K562 (cell line): ENCODE measurements at regions not wholly inside any gene's neighbourhood (a gene's known extent, or its start where the extent isn't known, plus 50 kb on each side); places are given as distances from the start of the nearest gene placed in this dataset.

Experiments used
- ATAC-seq: fragments of 200-7000 bp; cut with Tn5 transposase; 3 replicates; pipeline ENCODE4 v1.9.1; 2020; ENCODE audit warnings: moderate library complexity
- BruUV-seq: library from RNA; stranded (reverse); fragments of 400-500 nt; replicated peaks from 2 replicates; lab custom pipeline; 2021; lab: Mats Ljungman, UMichigan
- CTCF ChIA-PET: fragments of 300-600 bp; formaldehyde crosslinking; extraction: SDS; loops from one replicate; lab custom pipeline; 2021; ENCODE audit warnings: low intra/inter-chr PET ratio; lab: Yijun Ruan, JAX
- POLR2A ChIA-PET: fragments of 300-600, 350-650 bp; sonication (Branson Sonifier 250); formaldehyde crosslinking; extraction: SDS; loops from one replicate; lab custom pipeline; 2021; ENCODE audit warnings: antibody characterized with exemption, inconsistent platforms; lab: Yijun Ruan, JAX
- DNase-seq, 4 experiments: peaks; one replicate each; pipeline versions ENCODE4 v3.0.0 to v3.0.0-alpha.2; 2011 to 2018; ENCODE audit warnings: low spot score in 3 of 4, mixed read lengths in 3 of 4; ENCODE audit errors: extremely low read depth in 1 of 4
- FAIRE-seq: peaks from 2 replicates; lab custom pipeline; 2011; peaks lifted over from hg19 to GRCh38; lab: Jason Lieb, UNC
- H2AFZ ChIP-seq: 2 replicates; pipeline ENCODE4 v1.6.0; 2011; ENCODE audit warnings: low read depth, low read length, control low read depth, inconsistent platforms
- H3K27ac ChIP-seq: fragments of 200-600 bp; 3 replicates; pipeline ENCODE4 v1.8.0; 2011; ENCODE audit warnings: low read depth, mild to moderate bottlenecking, control low read depth, inconsistent platforms, low read length, moderate library complexity, mixed read lengths; ENCODE audit errors: extremely low read depth
- H3K27me3 ChIP-seq, 2 experiments: fragments of 300-600 bp in 1 of 2; 2 replicates in 1 of 2; 3 replicates in 1 of 2; pipeline versions ENCODE4 v1.6.0 to v1.8.0; 2011; ENCODE audit warnings: inconsistent platforms in 2 of 2, low read length in 2 of 2, mild to moderate bottlenecking in 1 of 2, mixed read lengths in 1 of 2, moderate library complexity in 1 of 2; ENCODE audit not compliant: control insufficient read depth in 2 of 2, insufficient read depth in 2 of 2
- H3K36me3 ChIP-seq: fragments of 300-600 bp; 3 replicates; pipeline ENCODE4 v1.8.0; 2011; ENCODE audit warnings: mild to moderate bottlenecking, low read length, inconsistent platforms; ENCODE audit not compliant: control insufficient read depth, insufficient read depth
- H3K4me1 ChIP-seq, 2 experiments: fragments of 200-600 bp in 1 of 2; replicated peaks in 1 of 2; 2 replicates in 1 of 2; 3 replicates in 1 of 2; pipeline versions ENCODE4 v1.5.1 to v1.8.0; 2011; ENCODE audit warnings: inconsistent platforms in 2 of 2, low read length in 2 of 2, mild to moderate bottlenecking in 1 of 2, mixed read lengths in 1 of 2, moderate library complexity in 1 of 2; ENCODE audit not compliant: control insufficient read depth in 2 of 2, insufficient read depth in 2 of 2
- H3K4me2 ChIP-seq: 2 replicates; pipeline ENCODE4 v1.6.1; 2011; ENCODE audit warnings: low read length, control low read depth, inconsistent platforms, mixed read lengths; ENCODE audit not compliant: insufficient read depth
- H3K4me3 ChIP-seq: fragments of 200-600 bp; sonication (generic), shearing (Covaris generic); 2 replicates; pipeline ENCODE4 v1.5.1; 2016; ENCODE audit warnings: control low read depth, inconsistent platforms
- H3K79me2 ChIP-seq: fragments of 200-600 bp; 3 replicates; pipeline ENCODE4 v1.8.0; 2011; ENCODE audit warnings: low read length, inconsistent platforms; ENCODE audit not compliant: control insufficient read depth, insufficient read depth
- H3K9ac ChIP-seq, 2 experiments: 2 replicates each; pipeline versions ENCODE4 v1.6.0 to v1.6.1; 2011; ENCODE audit warnings: low read depth in 2 of 2, low read length in 2 of 2, control low read depth in 1 of 2, inconsistent platforms in 1 of 2, mild to moderate bottlenecking in 1 of 2, mixed read lengths in 1 of 2; ENCODE audit not compliant: insufficient read depth in 1 of 2
- H3K9me1 ChIP-seq: one replicate; pipeline ENCODE4 v1.6.0; 2011; ENCODE audit warnings: inconsistent platforms, mild to moderate bottlenecking, low read length, moderate library complexity; ENCODE audit not compliant: control insufficient read depth, insufficient read depth
- H3K9me3 ChIP-seq: replicated peaks from 2 replicates; pipeline ENCODE4 v1.5.1; 2011; ENCODE audit warnings: low read depth, low read length, inconsistent platforms; ENCODE audit not compliant: control insufficient read depth, insufficient read depth
- H4K20me1 ChIP-seq: replicated peaks from 2 replicates; pipeline ENCODE4 v1.6.1; 2011; ENCODE audit warnings: low read length, inconsistent platforms, mixed read lengths; ENCODE audit not compliant: control insufficient read depth, insufficient read depth
- FOXK1 ChIP-seq: sonication (generic); formaldehyde crosslinking; IDR thresholded peaks from 2 replicates; pipeline ENCODE4 v1.8.0; 2022; ENCODE audit warnings: missing genetic modification reagents, mild to moderate bottlenecking, borderline replicate concordance
- MAZ ChIP-seq, 2 experiments: fragments of 450-650 bp in 1 of 2; sonication (generic) in 1 of 2; formaldehyde crosslinking; IDR thresholded peaks in 1 of 2; conservative IDR thresholded peaks in 1 of 2; 2 replicates each; pipeline versions ENCODE4 v1.4.0 to v1.5.0; 2020; ENCODE audit warnings: mild to moderate bottlenecking in 1 of 2, missing genetic modification reagents in 1 of 2
- MCM7 ChIP-seq, 2 experiments: fragments of 450-650 bp; IDR thresholded peaks; 2 replicates each; pipeline ENCODE4 v1.6.1; 2016 to 2018
- ZNF583 ChIP-seq: fragments of 250-450 bp; sonication (Bioruptor Pico); IDR thresholded peaks from 2 replicates; pipeline ENCODE4 v1.4.0; 2020
- ZNF76 ChIP-seq: fragments of 250-450 bp; sonication (Bioruptor Pico); IDR thresholded peaks from 2 replicates; pipeline ENCODE4 v1.4.0; 2020; ENCODE audit warnings: mild to moderate bottlenecking, moderate library complexity, borderline replicate concordance
- WGBS: fragments of 100-300 bp; shearing (Covaris generic); methylation state at CpG from one replicate; pipeline ENCODE4 v1.1.6; 2016; ENCODE audit warnings: low coverage, mixed read lengths; ENCODE audit not compliant: insufficient coverage; ENCODE audit errors: missing lambda C conversion rate; 5-methylcytosine and 5-hydroxymethylcytosine counted together
- in situ Hi-C: fragments of 300-500 bp; cut with MboI; formaldehyde crosslinking; loops from 4 replicates; pipeline ENCODE4 v1.15.0; 2018; ENCODE audit warnings: inconsistent platforms, mixed read lengths
- intact Hi-C: fragments of 100-400 bp; cut with micrococcal nuclease; formaldehyde crosslinking; loops from 2 replicates; pipeline ENCODE4 v1.14.2; 2022
- TF ChIP-seq, protein P1 (sequence below): fragments of 450-650 bp; conservative IDR thresholded peaks from 2 replicates; pipeline ENCODE4 v1.6.1; 2016; ENCODE audit warnings: missing genetic modification characterization, low read depth, mild to moderate bottlenecking, missing compliant biosample characterization, moderate library complexity
- TF ChIP-seq, protein P2 (sequence below), 2 experiments: fragments of 450-650 bp; formaldehyde crosslinking in 1 of 2; IDR thresholded peaks; 2 replicates each; pipeline versions ENCODE4 v1.4.0 to v1.6.1; 2014 to 2020; ENCODE audit warnings: mild to moderate bottlenecking in 2 of 2, borderline replicate concordance in 1 of 2, low read depth in 1 of 2
- TF ChIP-seq, protein P3 (sequence below): fragments of 250-450 bp; sonication (Bioruptor Pico); IDR thresholded peaks from 2 replicates; pipeline ENCODE4 v1.8.0; 2021; ENCODE audit warnings: moderate library complexity, mild to moderate bottlenecking, inconsistent platforms

DNA sequence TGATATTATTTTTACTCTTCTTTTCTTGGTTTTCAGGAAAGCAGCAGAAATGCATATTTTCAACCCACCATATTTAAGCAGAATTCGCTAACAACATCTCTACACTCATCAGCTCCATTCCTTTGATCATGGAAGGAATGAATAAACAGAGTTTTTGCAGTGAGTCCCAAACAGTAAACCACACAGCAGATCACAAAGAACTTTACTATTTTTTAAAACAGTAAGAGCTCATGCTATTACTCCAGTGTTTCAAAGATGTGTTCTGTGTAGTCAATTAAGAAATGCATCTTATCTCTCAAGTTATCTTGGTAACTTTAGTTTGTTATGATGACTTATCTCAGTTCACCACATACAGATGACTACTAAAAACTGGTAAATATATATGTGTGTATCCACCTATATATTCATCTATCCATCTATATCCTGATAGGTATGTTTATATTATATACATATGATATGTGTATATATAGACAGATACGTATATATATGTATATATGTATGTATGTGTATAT lies 843.5 kb downstream of the BCL11B start:
- H3K4me3 ChIP-seq: no peak overlapping the region
- 0% methylated on average over 2 of the region's 2 CpGs for WGBS
- no peaks in the 10 kb centered on the region for H3K36me3 ChIP-seq
- no peak overlapping the region for H3K27ac ChIP-seq
- no peaks in the 10 kb centered on the region for H3K9me3 ChIP-seq
- H4K20me1 ChIP-seq: no peaks in the 10 kb centered on the region
- H3K27me3 ChIP-seq: no peaks in the 10 kb centered on the region
- BruUV-seq: no TSS peak
- DNase-seq: no peak
- intact Hi-C loops (no loop called here), in situ Hi-C loops (no loop called here)
- ChIA-PET POLR2A (no interaction called here), CTCF (no interaction called here)
- no peaks in the 10 kb centered on the region for H3K4me1 ChIP-seq
- ATAC-seq: no peak
- FAIRE-seq: no peak
- H3K79me2 ChIP-seq: no peaks in the 10 kb centered on the region
- no peaks in the 10 kb centered on the region for H3K9me1 ChIP-seq
- H3K4me2 ChIP-seq: no peak overlapping the region
- no peak overlapping the region for H2AFZ ChIP-seq
- no peak overlapping the region for H3K9ac ChIP-seq
- TF ChIP-seq ZNF583 (CRISPR knock-in tag): no peak
- no peak for TF ChIP-seq MCM7 (IDR thresholded peaks at IDR 0.05)
- TF ChIP-seq, protein P1, sequence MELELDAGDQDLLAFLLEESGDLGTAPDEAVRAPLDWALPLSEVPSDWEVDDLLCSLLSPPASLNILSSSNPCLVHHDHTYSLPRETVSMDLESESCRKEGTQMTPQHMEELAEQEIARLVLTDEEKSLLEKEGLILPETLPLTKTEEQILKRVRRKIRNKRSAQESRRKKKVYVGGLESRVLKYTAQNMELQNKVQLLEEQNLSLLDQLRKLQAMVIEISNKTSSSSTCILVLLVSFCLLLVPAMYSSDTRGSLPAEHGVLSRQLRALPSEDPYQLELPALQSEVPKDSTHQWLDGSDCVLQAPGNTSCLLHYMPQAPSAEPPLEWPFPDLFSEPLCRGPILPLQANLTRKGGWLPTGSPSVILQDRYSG (tag): no peak
- TF ChIP-seq MAZ (CRISPR knock-in tag; conservative IDR thresholded peaks at IDR 0.05 in 1 of 2, IDR thresholded peaks at IDR 0.05 in 1 of 2): no peak
- TF ChIP-seq, protein P2, sequence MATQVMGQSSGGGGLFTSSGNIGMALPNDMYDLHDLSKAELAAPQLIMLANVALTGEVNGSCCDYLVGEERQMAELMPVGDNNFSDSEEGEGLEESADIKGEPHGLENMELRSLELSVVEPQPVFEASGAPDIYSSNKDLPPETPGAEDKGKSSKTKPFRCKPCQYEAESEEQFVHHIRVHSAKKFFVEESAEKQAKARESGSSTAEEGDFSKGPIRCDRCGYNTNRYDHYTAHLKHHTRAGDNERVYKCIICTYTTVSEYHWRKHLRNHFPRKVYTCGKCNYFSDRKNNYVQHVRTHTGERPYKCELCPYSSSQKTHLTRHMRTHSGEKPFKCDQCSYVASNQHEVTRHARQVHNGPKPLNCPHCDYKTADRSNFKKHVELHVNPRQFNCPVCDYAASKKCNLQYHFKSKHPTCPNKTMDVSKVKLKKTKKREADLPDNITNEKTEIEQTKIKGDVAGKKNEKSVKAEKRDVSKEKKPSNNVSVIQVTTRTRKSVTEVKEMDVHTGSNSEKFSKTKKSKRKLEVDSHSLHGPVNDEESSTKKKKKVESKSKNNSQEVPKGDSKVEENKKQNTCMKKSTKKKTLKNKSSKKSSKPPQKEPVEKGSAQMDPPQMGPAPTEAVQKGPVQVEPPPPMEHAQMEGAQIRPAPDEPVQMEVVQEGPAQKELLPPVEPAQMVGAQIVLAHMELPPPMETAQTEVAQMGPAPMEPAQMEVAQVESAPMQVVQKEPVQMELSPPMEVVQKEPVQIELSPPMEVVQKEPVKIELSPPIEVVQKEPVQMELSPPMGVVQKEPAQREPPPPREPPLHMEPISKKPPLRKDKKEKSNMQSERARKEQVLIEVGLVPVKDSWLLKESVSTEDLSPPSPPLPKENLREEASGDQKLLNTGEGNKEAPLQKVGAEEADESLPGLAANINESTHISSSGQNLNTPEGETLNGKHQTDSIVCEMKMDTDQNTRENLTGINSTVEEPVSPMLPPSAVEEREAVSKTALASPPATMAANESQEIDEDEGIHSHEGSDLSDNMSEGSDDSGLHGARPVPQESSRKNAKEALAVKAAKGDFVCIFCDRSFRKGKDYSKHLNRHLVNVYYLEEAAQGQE (IDR thresholded peaks at IDR 0.05; ENCODE audit: borderline replicate concordance): no peak
- TF ChIP-seq, protein P2 (CRISPR knock-in tag; IDR thresholded peaks at IDR 0.05; ENCODE audit: low read depth): no peak
- TF ChIP-seq, protein P3, sequence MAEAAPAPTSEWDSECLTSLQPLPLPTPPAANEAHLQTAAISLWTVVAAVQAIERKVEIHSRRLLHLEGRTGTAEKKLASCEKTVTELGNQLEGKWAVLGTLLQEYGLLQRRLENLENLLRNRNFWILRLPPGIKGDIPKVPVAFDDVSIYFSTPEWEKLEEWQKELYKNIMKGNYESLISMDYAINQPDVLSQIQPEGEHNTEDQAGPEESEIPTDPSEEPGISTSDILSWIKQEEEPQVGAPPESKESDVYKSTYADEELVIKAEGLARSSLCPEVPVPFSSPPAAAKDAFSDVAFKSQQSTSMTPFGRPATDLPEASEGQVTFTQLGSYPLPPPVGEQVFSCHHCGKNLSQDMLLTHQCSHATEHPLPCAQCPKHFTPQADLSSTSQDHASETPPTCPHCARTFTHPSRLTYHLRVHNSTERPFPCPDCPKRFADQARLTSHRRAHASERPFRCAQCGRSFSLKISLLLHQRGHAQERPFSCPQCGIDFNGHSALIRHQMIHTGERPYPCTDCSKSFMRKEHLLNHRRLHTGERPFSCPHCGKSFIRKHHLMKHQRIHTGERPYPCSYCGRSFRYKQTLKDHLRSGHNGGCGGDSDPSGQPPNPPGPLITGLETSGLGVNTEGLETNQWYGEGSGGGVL (CRISPR knock-in tag): no peak
- no peak for TF ChIP-seq FOXK1
- no peak for TF ChIP-seq ZNF76
